Erythroblast (primary cell): ENCODE measurements at regions not wholly inside any gene's neighbourhood (a gene's known extent, or its start where the extent isn't known, plus 50 kb on each side); places are given as distances from the start of the nearest gene placed in this dataset.

Experiments used
- GATA1 ChIP-seq: IDR thresholded peaks from 2 replicates; pipeline ENCODE4 v1.6.1; 2011; ENCODE audit warnings: low read depth, mild to moderate bottlenecking, control low read depth, low read length, moderate library complexity
- POLR2A ChIP-seq: IDR thresholded peaks from 2 replicates; pipeline ENCODE4 v1.6.1; 2011; ENCODE audit warnings: mild to moderate bottlenecking, low read length

GRCh38 chrX:122115604-122116003 lies 1068.2 kb downstream of the GLUD2 start:
- no peak for TF ChIP-seq POLR2A
- no peak for TF ChIP-seq GATA1
